ENCODE measurements at regions not wholly inside any gene's neighbourhood (a gene's known extent, or its start where the extent isn't known, plus 50 kb on each side); places are given as distances from the start of the nearest gene placed in this dataset.

DNA sequence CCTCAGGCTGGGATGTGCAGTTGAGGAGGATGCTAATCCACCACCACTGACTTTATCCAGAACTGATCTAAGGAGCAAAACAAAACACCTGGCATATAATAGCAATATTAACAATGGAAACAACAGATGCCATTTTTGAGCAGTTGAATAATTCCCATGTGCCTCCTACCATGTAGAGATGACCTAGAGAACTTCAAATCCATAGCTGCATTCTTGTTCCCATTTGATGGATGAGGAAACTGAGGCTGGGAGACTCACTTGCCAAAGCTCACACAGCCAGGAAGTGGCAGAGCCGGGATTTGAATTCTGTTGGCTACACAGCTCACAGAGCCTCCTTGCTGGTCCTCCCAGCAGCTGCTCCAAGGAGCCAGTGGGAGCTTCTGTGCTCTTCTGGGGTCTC lies 155.8 kb upstream of the MYL2 start:
- no peaks in the 10 kb centered on the region for H3K9me3 ChIP-seq
- no peak for ATAC-seq (ENCODE audit: insufficient number of reproducible peaks, low FRiP score, low read depth)
- TF ChIP-seq, protein P1, sequence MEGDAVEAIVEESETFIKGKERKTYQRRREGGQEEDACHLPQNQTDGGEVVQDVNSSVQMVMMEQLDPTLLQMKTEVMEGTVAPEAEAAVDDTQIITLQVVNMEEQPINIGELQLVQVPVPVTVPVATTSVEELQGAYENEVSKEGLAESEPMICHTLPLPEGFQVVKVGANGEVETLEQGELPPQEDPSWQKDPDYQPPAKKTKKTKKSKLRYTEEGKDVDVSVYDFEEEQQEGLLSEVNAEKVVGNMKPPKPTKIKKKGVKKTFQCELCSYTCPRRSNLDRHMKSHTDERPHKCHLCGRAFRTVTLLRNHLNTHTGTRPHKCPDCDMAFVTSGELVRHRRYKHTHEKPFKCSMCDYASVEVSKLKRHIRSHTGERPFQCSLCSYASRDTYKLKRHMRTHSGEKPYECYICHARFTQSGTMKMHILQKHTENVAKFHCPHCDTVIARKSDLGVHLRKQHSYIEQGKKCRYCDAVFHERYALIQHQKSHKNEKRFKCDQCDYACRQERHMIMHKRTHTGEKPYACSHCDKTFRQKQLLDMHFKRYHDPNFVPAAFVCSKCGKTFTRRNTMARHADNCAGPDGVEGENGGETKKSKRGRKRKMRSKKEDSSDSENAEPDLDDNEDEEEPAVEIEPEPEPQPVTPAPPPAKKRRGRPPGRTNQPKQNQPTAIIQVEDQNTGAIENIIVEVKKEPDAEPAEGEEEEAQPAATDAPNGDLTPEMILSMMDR (IDR thresholded peaks at IDR 0.05): no peak
- no peak for DNase-seq (ENCODE audit: low spot score)
- no peak overlapping the region for H3K4me3 ChIP-seq
- no peaks in the 10 kb centered on the region for H3K4me1 ChIP-seq (ENCODE audit: control insufficient read depth in 1 of 2, low read depth in 2 of 2)
- H3K27me3 ChIP-seq (replicated peaks; ENCODE audit: insufficient read depth): no peaks in the 10 kb centered on the region
- no peak overlapping the region for H3K27ac ChIP-seq
- H3K36me3 ChIP-seq: no peaks in the 10 kb centered on the region

- H3K4me3 ChIP-seq: no peak overlapping the region
- H3K9me3 ChIP-seq: no peaks in the 10 kb centered on the region
- H3K4me1 ChIP-seq (ENCODE audit: control insufficient read depth in 1 of 2, low read depth in 2 of 2): no peaks in the 10 kb centered on the region
- TF ChIP-seq, protein P1 (IDR thresholded peaks at IDR 0.05): no peak
- H3K27ac ChIP-seq: no peak overlapping the region
- DNase-seq (ENCODE audit: low spot score) (no peak), ATAC-seq (ENCODE audit: insufficient number of reproducible peaks, low FRiP score, low read depth) (no peak)
- H3K27me3 ChIP-seq (replicated peaks; ENCODE audit: insufficient read depth): no peaks in the 10 kb centered on the region
- no peaks in the 10 kb centered on the region for H3K36me3 ChIP-seq
Measured at GRCh38 chr12:111074965-111075364, 154.6 kb upstream of the MYL2 start.

- TF ChIP-seq, protein P1 (IDR thresholded peaks at IDR 0.05): no peak
- ATAC-seq (ENCODE audit: insufficient number of reproducible peaks, low FRiP score, low read depth) (no peak), DNase-seq (ENCODE audit: low spot score) (no peak)
- Histone ChIP-seq H3K27ac (no peak overlapping the region), H3K36me3 (no peaks in the 10 kb centered on the region), H3K27me3 (replicated peaks; ENCODE audit: insufficient read depth) (no peaks in the 10 kb centered on the region), H3K9me3 (no peaks in the 10 kb centered on the region), H3K4me3 (no peak overlapping the region), H3K4me1 (ENCODE audit: control insufficient read depth in 1 of 2, low read depth in 2 of 2) (no peaks in the 10 kb centered on the region)
Measured at GRCh38 chr12:111074559-111074958, 154.2 kb upstream of the MYL2 start.

DNA sequence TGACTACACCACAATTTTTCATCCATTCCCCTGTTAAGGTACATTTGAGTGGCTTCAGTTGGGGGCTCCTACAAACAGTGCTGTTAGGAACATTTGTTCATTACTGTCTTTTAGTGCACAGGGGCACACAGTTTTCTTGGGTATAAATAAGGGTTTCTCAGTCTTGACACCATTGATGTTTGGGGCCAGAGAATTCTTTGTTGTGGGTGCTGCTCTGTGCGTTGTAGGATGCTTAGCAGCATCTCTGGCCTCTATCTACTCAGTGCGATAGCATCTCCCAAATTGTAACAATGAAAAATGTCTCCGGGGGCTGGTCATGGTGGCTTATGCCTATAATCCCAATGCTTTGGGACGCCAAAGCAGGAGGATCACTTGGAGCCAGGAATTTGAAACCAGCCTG lies 153.0 kb upstream of the MYL2 start:
- TF ChIP-seq, protein P1 (IDR thresholded peaks at IDR 0.05): no peak
- H3K4me1 ChIP-seq (ENCODE audit: control insufficient read depth in 1 of 2, low read depth in 2 of 2): no peaks in the 10 kb centered on the region
- ATAC-seq (ENCODE audit: insufficient number of reproducible peaks, low FRiP score, low read depth) (no peak), DNase-seq (ENCODE audit: low spot score) (no peak)
- no peak overlapping the region for H3K27ac ChIP-seq
- H3K9me3 ChIP-seq: no peaks in the 10 kb centered on the region
- H3K36me3 ChIP-seq: no peaks in the 10 kb centered on the region
- H3K4me3 ChIP-seq: no peak overlapping the region
- no peaks in the 10 kb centered on the region for H3K27me3 ChIP-seq (replicated peaks; ENCODE audit: insufficient read depth)

- Histone ChIP-seq H3K36me3 (no peaks in the 10 kb centered on the region), H3K4me3 (no peak overlapping the region), H3K9me3 (no peaks in the 10 kb centered on the region), H3K27me3 (replicated peaks; ENCODE audit: insufficient read depth) (no peaks in the 10 kb centered on the region), H3K4me1 (ENCODE audit: control insufficient read depth in 1 of 2, low read depth in 2 of 2) (no peaks in the 10 kb centered on the region), H3K27ac (no peak overlapping the region)
- ATAC-seq (ENCODE audit: insufficient number of reproducible peaks, low FRiP score, low read depth): no peak
- TF ChIP-seq, protein P1 (IDR thresholded peaks at IDR 0.05): no peak
- no peak for DNase-seq (ENCODE audit: low spot score)
Measured at GRCh38 chr12:111072299-111072698, 151.9 kb upstream of the MYL2 start.

Data from thoracic aorta (tissue), 2 donors.